ENCODE measurements at regions not wholly inside any gene's neighbourhood (a gene's known extent, or its start where the extent isn't known, plus 50 kb on each side); places are given as distances from the start of the nearest gene placed in this dataset.

- no peak overlapping the region for H3K27ac ChIP-seq
- TF ChIP-seq CTCF (IDR thresholded peaks at IDR 0.05) (no peak), ZFX (IDR thresholded peaks at IDR 0.05; ENCODE audit: borderline replicate concordance) (no peak)
Observed at GRCh38 chr14:23861666-23862065, 91.9 kb upstream of the DHRS4 start.

- no peak for TF ChIP-seq ZFX (IDR thresholded peaks at IDR 0.05; ENCODE audit: borderline replicate concordance)
- TF ChIP-seq CTCF (IDR thresholded peaks at IDR 0.05): no peak
Observed at GRCh38 chr14:23862513-23862912, 91.1 kb upstream of the DHRS4 start.

DNA sequence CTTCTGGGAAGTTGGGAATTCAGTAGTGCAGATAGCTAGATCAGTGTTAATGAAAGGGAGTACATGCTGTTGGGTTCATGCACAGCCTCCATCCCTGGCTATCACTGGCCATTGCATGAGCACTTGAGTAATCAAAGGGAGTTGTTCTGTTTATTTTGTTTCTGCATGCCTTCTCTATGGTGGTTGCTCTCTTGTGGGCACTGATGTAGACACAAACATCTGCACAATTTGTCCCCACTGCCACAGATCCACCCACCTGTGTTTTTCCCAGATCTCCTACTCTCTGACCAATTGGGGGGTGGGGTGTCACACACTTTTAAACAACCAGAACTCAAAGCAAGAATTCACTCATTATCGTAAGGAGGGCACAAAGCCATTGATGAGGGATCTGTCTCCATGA is 89.7 kb upstream of the DHRS4 start:
- TF ChIP-seq CTCF (IDR thresholded peaks at IDR 0.05): no peak
- no peak for TF ChIP-seq ZFX (IDR thresholded peaks at IDR 0.05; ENCODE audit: borderline replicate concordance)
- no peak overlapping the region for H3K27ac ChIP-seq

More at GRCh38 chr14:23862513-23862912, 91.1 kb upstream of the DHRS4 start:
- H3K27ac ChIP-seq: no peak overlapping the region

DNA sequence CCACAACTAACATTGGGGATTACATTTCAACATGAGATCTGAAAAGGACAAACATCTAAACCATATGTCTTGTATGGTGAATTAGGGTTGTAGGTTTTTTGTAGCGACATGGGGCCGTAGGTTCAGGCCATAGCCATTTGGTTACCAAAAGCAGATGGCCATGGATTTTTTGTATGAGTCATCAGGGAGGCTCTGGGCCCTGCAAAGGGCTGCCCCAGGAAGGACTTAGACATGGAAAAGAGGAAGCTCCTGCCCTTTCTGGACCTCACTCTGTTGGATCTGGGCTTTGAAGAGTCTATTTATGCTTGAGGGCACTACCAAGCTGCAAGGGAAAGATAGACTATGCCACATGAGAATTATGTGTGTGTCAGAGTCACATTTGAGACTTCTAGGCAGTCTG is 89.3 kb upstream of the DHRS4 start:
- H3K27ac ChIP-seq: no peak overlapping the region

GRCh38 chr14:23864861-23865260 is 88.7 kb upstream of the DHRS4 start:
- TF ChIP-seq ZFX (IDR thresholded peaks at IDR 0.05; ENCODE audit: borderline replicate concordance): no peak
- no peak for TF ChIP-seq CTCF (IDR thresholded peaks at IDR 0.05)

More for the DNA sequence above, 89.3 kb upstream of the DHRS4 start:
- TF ChIP-seq CTCF (IDR thresholded peaks at IDR 0.05): no peak
- no peak for TF ChIP-seq ZFX (IDR thresholded peaks at IDR 0.05; ENCODE audit: borderline replicate concordance)

GRCh38 chr14:23865502-23865901 is 88.1 kb upstream of the DHRS4 start:
- TF ChIP-seq CTCF (IDR thresholded peaks at IDR 0.05) (no peak), ZFX (IDR thresholded peaks at IDR 0.05; ENCODE audit: borderline replicate concordance) (no peak)
- H3K27ac ChIP-seq: no peak overlapping the region

More at GRCh38 chr14:23864861-23865260, 88.7 kb upstream of the DHRS4 start:
- H3K27ac ChIP-seq: no peak overlapping the region

GRCh38 chr14:23866269-23866668 is 87.3 kb upstream of the DHRS4 start:
- H3K27ac ChIP-seq: no peak overlapping the region
- no peak for TF ChIP-seq CTCF (IDR thresholded peaks at IDR 0.05)
- TF ChIP-seq ZFX (IDR thresholded peaks at IDR 0.05; ENCODE audit: borderline replicate concordance): no peak

All from 22Rv1 (cell line).